HG02759 (cell line): ENCODE measurements at regions not wholly inside any gene's neighbourhood (a gene's known extent, or its start where the extent isn't known, plus 50 kb on each side); places are given as distances from the start of the nearest gene placed in this dataset.

Experiments used
- ATAC-seq: cut with Tn5 transposase; IDR thresholded peaks from one replicate; pipeline ENCODE4 v1.9.1; 2021; ENCODE audit warnings: mild to moderate bottlenecking, moderate library complexity; ENCODE audit not compliant: unreplicated experiment

- ATAC-seq, result no peak
Observed at GRCh38 chr10:110432814-110433565, 64.7 kb upstream of the DUSP5 start.

GRCh38 chr10:110433740-110434139 lies 64.0 kb upstream of the DUSP5 start:
- no peak for ATAC-seq

GRCh38 chr10:110434489-110435096 lies 63.1 kb upstream of the DUSP5 start:
- ATAC-seq, result no peak

GRCh38 chr10:110436554-110437350 lies 61.0 kb upstream of the DUSP5 start:
- no peak for ATAC-seq

GRCh38 chr10:110437351-110437605 lies 60.4 kb upstream of the DUSP5 start:
- ATAC-seq, result no peak

GRCh38 chr10:110437761-110438341 lies 59.9 kb upstream of the DUSP5 start:
- ATAC-seq, result no peak

- no peak for ATAC-seq
Observed at GRCh38 chr10:110442746-110443145, 55.0 kb upstream of the DUSP5 start.

GRCh38 chr10:110443239-110444003 lies 54.3 kb upstream of the DUSP5 start:
- no peak for ATAC-seq

GRCh38 chr10:110444004-110444337 lies 53.7 kb upstream of the DUSP5 start:
- ATAC-seq, result no peak

- no peak for ATAC-seq
Observed at GRCh38 chr10:110445871-110446270, 51.8 kb upstream of the DUSP5 start.

GRCh38 chr10:110446277-110446676 lies 51.4 kb upstream of the DUSP5 start:
- no peak for ATAC-seq

GRCh38 chr10:110446954-110447608 lies 50.6 kb upstream of the DUSP5 start:
- no peak for ATAC-seq

GRCh38 chr10:110447886-110448285 lies 49.8 kb upstream of the DUSP5 start:
- ATAC-seq, result no peak
